Fibroblast of the conjunctiva (primary cell): ENCODE measurements at regions not wholly inside any gene's neighbourhood (a gene's known extent, or its start where the extent isn't known, plus 50 kb on each side); places are given as distances from the start of the nearest gene placed in this dataset.
"Not testable (repeated sequence)": the region's sequence is repeated elsewhere in the genome, so short reads cannot be mapped to it uniquely, and the experiment has no call there.

Source experiments
- DNase-seq: peaks from one replicate; pipeline ENCODE4 v3.0.0-alpha.2; 2010; ENCODE audit warnings: low read depth

DNA sequence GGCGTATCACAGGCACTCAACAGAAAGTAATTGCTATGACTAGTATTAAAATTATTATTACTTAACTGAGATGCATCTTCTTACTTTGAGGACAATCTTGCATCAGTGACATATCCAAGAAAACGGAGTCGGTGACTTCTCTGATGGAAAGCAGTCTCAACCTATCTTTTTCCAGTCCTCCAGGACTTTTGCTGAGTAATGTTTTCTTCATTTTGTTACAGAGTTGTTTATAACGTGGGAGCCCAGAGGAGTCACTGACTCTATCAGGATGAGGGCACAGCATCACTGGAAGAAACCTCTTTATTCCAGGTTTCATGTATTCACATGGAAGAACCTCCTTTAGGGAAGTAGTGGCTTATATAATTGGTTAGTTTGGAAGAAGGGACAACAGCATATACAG lies 51.5 kb upstream of the MELK start:
- DNase-seq, result no peak

DNA sequence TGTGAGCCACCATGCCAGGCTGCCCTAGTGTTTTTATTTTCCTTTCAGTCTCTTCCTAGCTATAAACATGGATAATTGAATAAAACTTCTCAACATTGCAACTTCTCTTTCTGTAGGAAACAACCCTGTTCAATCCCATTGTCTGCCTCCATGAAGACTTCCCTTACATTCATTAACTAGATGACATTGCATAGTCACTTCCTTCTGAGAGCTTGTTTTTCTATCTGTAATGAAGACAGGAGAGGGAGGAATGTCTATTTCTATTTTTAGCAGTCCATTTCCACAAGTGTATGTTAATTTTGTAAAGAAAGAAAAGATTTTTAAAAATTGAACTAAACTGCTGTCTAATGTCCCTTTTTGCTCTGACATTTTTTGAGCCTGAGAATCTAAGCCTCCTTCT lies 55.6 kb upstream of the MELK start:
- no peak for DNase-seq

DNA sequence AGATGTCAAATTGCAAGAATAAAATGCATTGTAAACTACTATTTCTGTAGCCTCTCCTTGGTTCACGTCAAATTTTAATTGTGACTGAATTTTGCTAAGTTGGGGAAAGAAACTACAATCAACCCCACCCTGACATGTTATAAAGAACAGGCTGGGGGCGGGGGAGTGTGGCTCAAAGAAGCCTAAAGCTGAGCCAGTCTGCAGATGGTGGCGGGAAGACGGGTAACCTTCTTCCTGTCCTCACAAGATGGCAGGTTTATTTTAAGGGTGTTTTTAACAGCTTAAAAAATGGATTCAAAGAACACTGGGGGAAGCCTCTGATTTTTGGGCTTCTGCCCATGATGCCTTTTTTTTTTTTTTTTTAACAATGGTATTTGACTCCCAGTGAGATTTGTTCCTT lies 68.5 kb upstream of the MELK start:
- no peak for DNase-seq

GRCh38 chr9:36503172-36504088 lies 69.3 kb upstream of the MELK start:
- DNase-seq, result no peak

- no peak for DNase-seq
These were observed 71.0 kb upstream of the MELK start for GRCh38 chr9:36501727-36502126.

- not testable (repeated sequence) for DNase-seq
These were observed 71.8 kb upstream of the MELK start for GRCh38 chr9:36500931-36501330.

- no peak for DNase-seq
These were observed 73.4 kb upstream of the MELK start for GRCh38 chr9:36499174-36499890.

- DNase-seq, result not testable (repeated sequence)
These were observed 79.1 kb upstream of the MELK start for GRCh38 chr9:36493564-36493963.

DNA sequence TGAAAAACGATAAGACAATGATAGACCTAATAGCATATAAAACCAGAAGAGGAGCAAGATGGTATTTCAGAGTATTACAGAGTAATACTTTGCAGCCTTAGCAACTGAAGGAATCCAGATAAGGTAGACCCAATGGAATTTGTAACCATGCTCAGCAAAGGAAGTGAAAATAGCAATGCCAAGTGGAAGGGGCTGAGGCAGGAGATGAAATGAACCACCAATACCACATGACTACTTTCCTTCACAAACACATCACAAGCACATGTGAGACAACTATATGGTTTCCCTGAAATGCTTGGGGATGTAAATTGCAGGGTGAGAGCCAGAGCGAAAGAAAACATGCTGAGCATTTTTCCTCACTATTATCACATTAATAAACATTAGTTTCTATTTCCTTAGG lies 79.8 kb upstream of the MELK start:
- DNase-seq, result no peak

GRCh38 chr9:36489453-36489852 lies 83.2 kb upstream of the MELK start:
- no peak for DNase-seq

- DNase-seq, result no peak
These were observed 84.3 kb upstream of the MELK start for GRCh38 chr9:36488389-36488756.

DNA sequence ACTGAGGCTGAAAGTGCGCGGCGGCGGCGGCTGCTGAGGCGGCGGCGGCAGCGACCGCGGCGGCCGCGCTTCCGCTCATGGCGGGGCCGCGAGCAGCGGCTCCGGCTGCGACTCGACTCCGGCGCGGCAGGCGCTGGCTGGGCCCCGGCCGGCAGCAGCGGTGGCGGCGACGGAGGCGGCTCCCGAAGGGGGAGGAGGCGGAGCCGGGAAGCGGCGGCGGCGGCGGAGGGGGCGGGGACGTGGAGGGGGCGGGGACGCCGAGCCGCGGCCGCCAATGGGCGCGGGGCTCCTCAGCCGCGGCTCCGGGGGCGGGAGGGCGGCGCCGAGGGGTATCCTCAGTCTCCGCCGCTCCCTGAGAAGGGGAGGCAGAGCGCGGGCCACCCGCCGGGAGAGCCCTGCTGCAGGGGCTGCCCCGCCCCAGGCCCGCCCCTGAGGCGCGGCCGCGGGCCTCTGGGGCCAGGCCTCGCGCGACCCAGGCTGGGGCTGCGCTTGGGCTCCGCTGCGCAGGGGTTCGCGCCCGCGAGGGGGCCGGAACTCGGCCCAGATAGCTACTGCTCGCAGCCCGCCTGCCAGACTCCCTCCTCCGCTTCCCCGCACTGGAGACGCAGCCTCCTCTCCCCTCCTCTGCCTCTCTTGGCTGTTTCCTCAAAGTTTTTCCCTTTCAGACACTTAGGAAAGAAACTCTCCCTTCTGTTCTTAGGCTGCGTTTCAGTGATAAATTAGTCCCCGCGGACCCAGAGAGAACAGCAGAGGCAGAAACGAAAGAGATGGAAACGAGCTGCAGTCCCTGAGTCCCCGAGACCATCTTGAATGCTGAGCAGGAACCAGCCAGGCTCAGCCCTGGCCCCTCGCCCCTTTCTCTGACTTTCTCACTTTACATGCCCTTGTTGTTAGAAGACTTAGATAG lies 85.0 kb upstream of the MELK start:
- DNase-seq, result peak; percentile 86

DNA sequence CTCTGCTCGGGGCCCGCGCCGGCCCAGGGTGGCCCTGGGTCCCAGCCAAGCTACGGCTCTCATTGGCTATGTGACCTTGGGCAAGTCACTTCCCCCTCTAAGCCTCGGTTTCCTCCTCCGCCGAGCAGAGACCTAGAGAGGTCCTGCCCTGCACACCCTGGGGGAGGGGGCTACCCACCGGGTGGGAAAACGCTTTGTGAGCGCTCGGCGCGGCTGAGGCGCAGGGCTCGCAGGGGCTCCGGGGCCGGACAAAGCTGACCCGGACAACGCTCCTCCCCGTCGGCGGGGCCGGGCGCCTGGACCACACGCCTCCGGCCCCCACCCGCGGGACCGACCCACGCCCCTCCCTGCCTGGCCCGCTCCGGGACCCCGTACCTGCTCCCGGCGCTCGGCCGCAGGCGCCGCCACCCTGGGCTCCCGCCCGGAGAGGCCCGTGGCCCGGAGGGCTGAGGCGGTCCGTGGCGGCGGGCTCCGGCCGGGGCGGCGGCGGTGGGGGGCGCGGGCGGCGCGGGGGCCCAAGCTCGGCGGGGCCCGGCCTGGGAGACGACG lies 85.7 kb upstream of the MELK start:
- DNase-seq, result no peak

DNA sequence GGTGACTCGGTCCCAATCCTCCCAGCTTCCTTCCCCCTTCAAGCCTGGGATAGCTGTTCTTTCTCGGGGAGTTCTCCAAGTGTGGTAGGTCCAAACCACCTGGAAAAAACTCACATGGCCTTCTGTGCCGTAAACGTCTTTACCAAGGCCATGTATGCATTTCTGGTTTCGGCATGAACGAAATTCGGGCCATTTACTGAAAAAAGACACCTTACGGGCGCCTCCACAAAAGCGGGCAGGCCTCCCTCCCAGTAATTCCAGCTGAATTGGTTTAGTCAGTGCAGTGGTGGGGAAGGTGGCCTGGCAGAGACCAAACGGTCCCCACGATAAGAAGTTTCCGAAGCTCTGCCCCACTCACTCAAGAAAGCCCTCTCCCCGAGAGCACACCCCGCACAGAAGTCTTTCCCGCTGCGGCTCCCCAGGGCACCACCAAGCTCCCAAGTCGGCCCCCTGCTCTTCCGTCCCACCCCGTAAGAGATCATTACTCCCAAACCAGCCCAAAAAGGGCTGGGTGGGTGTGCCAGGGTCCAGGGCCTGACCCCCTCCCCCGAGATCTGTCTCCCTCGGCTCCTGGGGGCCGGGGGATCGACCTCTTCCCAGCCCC lies 86.3 kb upstream of the MELK start:
- DNase-seq, result no peak

- DNase-seq, result no peak
These were observed 85.7 kb upstream of the RNF38 start for GRCh38 chr9:36485647-36486328.

- DNase-seq, result no peak
These were observed 84.1 kb upstream of the RNF38 start for GRCh38 chr9:36484124-36484523.

GRCh38 chr9:36479101-36479500 lies 79.0 kb upstream of the RNF38 start:
- DNase-seq, result no peak

GRCh38 chr9:36471359-36471758 lies 71.3 kb upstream of the RNF38 start:
- DNase-seq, result no peak

DNA sequence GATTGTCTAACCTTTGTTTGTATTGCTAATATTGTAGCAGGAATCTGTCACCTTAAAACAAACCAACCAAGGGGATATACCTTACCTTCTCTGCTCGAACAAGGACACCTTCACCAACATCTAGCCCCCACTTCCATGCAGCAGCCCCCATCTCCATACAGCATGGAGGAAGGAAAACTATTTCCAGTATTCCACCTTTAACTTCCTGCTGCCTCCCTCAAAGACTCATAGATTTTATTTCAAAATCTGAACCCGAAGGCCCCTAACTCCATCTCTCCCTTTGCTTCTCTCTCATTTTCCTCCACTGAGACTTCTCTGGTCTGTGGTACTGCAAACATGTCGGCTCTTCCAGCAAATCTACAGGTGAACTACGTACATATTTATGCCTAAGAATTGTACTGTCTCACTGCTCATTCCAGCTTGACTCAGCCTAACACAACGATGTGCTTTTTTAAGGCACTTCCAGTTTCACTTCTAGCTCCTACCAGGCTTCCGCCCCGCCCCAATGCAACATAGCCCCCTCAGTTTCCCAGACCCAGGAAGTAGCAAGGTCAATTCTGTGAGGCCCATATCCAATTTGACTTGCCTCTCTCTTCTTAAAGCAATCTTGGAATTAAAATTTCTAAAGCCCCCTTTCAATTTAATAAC lies 70.7 kb upstream of the RNF38 start:
- DNase-seq, result peak; percentile 29

- no peak for DNase-seq
These were observed 63.4 kb upstream of the RNF38 start for GRCh38 chr9:36463467-36463866.

- DNase-seq, result no peak
These were observed 62.2 kb upstream of the RNF38 start for GRCh38 chr9:36462245-36462644.
